ENCODE measurements at regions not wholly inside any gene's neighbourhood (a gene's known extent, or its start where the extent isn't known, plus 50 kb on each side); places are given as distances from the start of the nearest gene placed in this dataset.

DNA sequence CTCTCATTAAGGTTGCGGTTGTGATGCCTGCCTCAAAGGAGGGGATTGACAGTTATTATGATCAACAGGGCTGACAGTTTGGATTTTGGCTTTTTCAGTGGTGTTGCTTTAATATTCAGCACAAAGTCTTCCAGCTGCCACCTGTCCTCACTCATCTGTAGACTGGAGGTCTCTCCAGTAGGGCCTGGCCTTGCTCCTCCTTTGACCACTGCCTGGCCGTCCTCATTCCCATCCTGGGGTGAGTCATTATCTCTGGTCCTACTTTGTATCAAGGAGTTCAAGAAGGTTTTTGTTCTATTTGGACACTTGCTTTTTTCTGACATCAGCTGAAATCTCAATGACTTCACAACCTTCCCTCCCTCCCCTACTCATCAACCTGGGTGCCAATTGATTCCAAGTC, 95.1 kb upstream of the ZPLD1 start:
- Histone ChIP-seq H4K20me1 (ENCODE audit: insufficient read depth, poor library complexity, severe bottlenecking) (no peaks in the 10 kb centered on the region), H3K4me2 (no peak overlapping the region), H3K27me3 (no peaks in the 10 kb centered on the region), H3K9me3 (ENCODE audit: low read depth) (no peaks in the 10 kb centered on the region), H3K4me1 (ENCODE audit: insufficient read depth) (no peaks in the 10 kb centered on the region), H3K9me2 (replicated peaks; ENCODE audit: insufficient read depth) (no peaks in the 10 kb centered on the region), H3K27ac (no peak overlapping the region), H2AFZ (no peak overlapping the region), H3K36me3 (replicated peaks; ENCODE audit: insufficient read depth, low read depth) (no peaks in the 10 kb centered on the region), H3K4me3 (no peak overlapping the region), H3K79me2 (no peaks in the 10 kb centered on the region)
- TF ChIP-seq EZH2phosphoT487 (IDR thresholded peaks at IDR 0.05; ENCODE audit: low read depth, severe bottlenecking, unreplicated experiment): no peak
- TF ChIP-seq EZH2 (IDR thresholded peaks at IDR 0.05; ENCODE audit: borderline replicate concordance): no peak
- TF ChIP-seq, protein P1, sequence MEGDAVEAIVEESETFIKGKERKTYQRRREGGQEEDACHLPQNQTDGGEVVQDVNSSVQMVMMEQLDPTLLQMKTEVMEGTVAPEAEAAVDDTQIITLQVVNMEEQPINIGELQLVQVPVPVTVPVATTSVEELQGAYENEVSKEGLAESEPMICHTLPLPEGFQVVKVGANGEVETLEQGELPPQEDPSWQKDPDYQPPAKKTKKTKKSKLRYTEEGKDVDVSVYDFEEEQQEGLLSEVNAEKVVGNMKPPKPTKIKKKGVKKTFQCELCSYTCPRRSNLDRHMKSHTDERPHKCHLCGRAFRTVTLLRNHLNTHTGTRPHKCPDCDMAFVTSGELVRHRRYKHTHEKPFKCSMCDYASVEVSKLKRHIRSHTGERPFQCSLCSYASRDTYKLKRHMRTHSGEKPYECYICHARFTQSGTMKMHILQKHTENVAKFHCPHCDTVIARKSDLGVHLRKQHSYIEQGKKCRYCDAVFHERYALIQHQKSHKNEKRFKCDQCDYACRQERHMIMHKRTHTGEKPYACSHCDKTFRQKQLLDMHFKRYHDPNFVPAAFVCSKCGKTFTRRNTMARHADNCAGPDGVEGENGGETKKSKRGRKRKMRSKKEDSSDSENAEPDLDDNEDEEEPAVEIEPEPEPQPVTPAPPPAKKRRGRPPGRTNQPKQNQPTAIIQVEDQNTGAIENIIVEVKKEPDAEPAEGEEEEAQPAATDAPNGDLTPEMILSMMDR (IDR thresholded peaks at IDR 0.05; ENCODE audit: poor library complexity): no peak
- 87% methylated on average over 2 of the region's 2 CpGs for WGBS (ENCODE audit: low lambda C conversion rate, missing lambda C conversion rate)
- DNase-seq (ENCODE audit: low spot score): no peak

DNA sequence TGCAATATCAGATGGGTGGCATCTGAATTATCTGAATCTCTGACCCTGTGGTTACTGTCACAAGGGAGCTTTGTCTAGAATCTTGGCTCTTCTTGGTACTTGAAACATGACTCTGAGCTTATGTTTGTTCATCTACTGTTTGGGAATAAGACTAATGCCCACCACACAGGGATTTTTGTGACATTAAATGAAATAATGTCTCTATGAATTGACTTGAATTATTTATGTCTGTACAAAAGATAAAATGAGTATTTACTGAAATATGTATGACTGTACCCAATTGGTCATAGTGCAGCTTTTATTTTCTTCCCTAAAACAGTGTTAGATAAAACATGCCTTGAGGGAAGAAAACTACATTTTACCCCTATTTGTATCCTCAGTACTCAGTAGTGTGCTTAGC, 87.9 kb upstream of the ZPLD1 start:
- TF ChIP-seq EZH2phosphoT487 (IDR thresholded peaks at IDR 0.05; ENCODE audit: low read depth, severe bottlenecking, unreplicated experiment): no peak
- no peak for TF ChIP-seq EZH2 (IDR thresholded peaks at IDR 0.05; ENCODE audit: borderline replicate concordance)
- TF ChIP-seq, protein P1 (IDR thresholded peaks at IDR 0.05; ENCODE audit: poor library complexity): no peak
- Histone ChIP-seq H2AFZ (no peak overlapping the region), H3K27me3 (no peaks in the 10 kb centered on the region), H3K4me3 (no peak overlapping the region), H3K4me2 (no peak overlapping the region), H3K36me3 (replicated peaks; ENCODE audit: insufficient read depth, low read depth) (no peaks in the 10 kb centered on the region), H3K27ac (no peak overlapping the region), H3K9me3 (ENCODE audit: low read depth) (no peaks in the 10 kb centered on the region), H3K4me1 (ENCODE audit: insufficient read depth) (no peaks in the 10 kb centered on the region), H3K9me2 (replicated peaks; ENCODE audit: insufficient read depth) (no peaks in the 10 kb centered on the region), H3K79me2 (no peaks in the 10 kb centered on the region), H4K20me1 (ENCODE audit: insufficient read depth, poor library complexity, severe bottlenecking) (no peaks in the 10 kb centered on the region)
- no peak for DNase-seq (ENCODE audit: low spot score)

DNA sequence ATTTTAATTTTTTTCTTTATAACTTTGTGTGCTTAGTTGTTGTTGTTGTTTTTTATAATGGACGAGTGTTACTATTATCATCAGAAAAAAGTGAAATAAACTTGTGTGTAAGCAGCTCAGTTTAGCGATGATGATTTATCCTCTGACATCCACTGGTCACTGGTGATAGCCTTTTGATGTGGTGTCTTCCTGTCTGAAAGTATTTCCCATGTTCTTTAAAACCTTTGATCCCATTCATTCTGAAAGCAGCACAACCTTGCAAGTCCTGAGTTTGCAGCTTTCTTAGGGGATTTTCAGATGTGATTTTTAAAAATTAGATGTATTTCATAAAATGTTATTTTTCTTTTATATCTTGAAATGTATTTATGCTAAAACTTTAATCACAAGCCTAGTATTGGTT, 85.9 kb upstream of the ZPLD1 start:
- no peaks in the 10 kb centered on the region for H3K4me1 ChIP-seq (ENCODE audit: insufficient read depth)
- H3K9me3 ChIP-seq (ENCODE audit: low read depth): no peaks in the 10 kb centered on the region
- no peak overlapping the region for H2AFZ ChIP-seq
- no peaks in the 10 kb centered on the region for H3K79me2 ChIP-seq
- no peak overlapping the region for H3K4me2 ChIP-seq
- WGBS (ENCODE audit: low lambda C conversion rate, missing lambda C conversion rate): 92% methylated on average over 2 of the region's 2 CpGs
- no peaks in the 10 kb centered on the region for H4K20me1 ChIP-seq (ENCODE audit: insufficient read depth, poor library complexity, severe bottlenecking)
- H3K27ac ChIP-seq: no peak overlapping the region
- no peaks in the 10 kb centered on the region for H3K27me3 ChIP-seq
- TF ChIP-seq EZH2 (IDR thresholded peaks at IDR 0.05; ENCODE audit: borderline replicate concordance) (no peak), EZH2phosphoT487 (IDR thresholded peaks at IDR 0.05; ENCODE audit: low read depth, severe bottlenecking, unreplicated experiment) (no peak)
- TF ChIP-seq, protein P1 (IDR thresholded peaks at IDR 0.05; ENCODE audit: poor library complexity): no peak
- no peak for DNase-seq (ENCODE audit: low spot score)
- H3K9me2 ChIP-seq (replicated peaks; ENCODE audit: insufficient read depth): no peaks in the 10 kb centered on the region
- no peak overlapping the region for H3K4me3 ChIP-seq
- no peaks in the 10 kb centered on the region for H3K36me3 ChIP-seq (replicated peaks; ENCODE audit: insufficient read depth, low read depth)

DNA sequence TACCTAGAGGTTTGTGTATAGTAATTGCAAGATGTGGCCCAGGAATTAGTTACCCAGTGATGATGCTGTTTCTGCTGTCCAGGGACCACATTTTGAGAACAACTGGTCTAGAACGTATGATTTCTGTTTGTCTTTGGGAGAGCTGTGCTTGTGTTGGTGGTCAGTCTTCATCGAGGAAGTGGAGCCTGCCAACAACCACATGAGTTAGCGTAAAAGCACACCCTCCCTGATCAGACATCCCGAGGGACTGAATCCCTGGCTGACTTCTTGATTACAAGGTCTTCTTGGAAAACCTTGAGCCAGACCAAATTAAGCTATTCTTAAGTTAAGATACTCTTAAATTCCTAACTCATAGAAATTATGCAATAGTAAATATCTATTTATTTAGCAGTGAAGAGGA, 81.7 kb upstream of the ZPLD1 start:
- Histone ChIP-seq H3K36me3 (replicated peaks; ENCODE audit: insufficient read depth, low read depth) (no peaks in the 10 kb centered on the region), H3K9me3 (ENCODE audit: low read depth) (no peaks in the 10 kb centered on the region), H3K9me2 (replicated peaks; ENCODE audit: insufficient read depth) (no peaks in the 10 kb centered on the region), H3K79me2 (no peaks in the 10 kb centered on the region), H3K27me3 (no peaks in the 10 kb centered on the region), H3K27ac (no peak overlapping the region), H3K4me3 (no peak overlapping the region), H4K20me1 (ENCODE audit: insufficient read depth, poor library complexity, severe bottlenecking) (no peaks in the 10 kb centered on the region), H3K4me2 (no peak overlapping the region), H2AFZ (no peak overlapping the region), H3K4me1 (ENCODE audit: insufficient read depth) (no peaks in the 10 kb centered on the region)
- 88% methylated on average over 4 of the region's 4 CpGs for WGBS (ENCODE audit: low lambda C conversion rate, missing lambda C conversion rate)
- TF ChIP-seq EZH2phosphoT487 (IDR thresholded peaks at IDR 0.05; ENCODE audit: low read depth, severe bottlenecking, unreplicated experiment): no peak
- TF ChIP-seq EZH2 (IDR thresholded peaks at IDR 0.05; ENCODE audit: borderline replicate concordance): no peak
- TF ChIP-seq, protein P1 (IDR thresholded peaks at IDR 0.05; ENCODE audit: poor library complexity): no peak
- no peak for DNase-seq (ENCODE audit: low spot score)
